Sigmoid colon (tissue), 4 donors: ENCODE measurements at regions not wholly inside any gene's neighbourhood (a gene's known extent, or its start where the extent isn't known, plus 50 kb on each side); places are given as distances from the start of the nearest gene placed in this dataset.

Experiments used
- CTCF ChIP-seq, 4 experiments: fragments of 450-650 bp in 3 of 4; fragments of 200-600 bp in 1 of 4; IDR thresholded peaks; one replicate each; pipeline ENCODE4 v1.5.1; 2016 to 2019; ENCODE audit warnings: antibody characterized with exemption in 4 of 4, mild to moderate bottlenecking in 3 of 4, moderate library complexity in 2 of 4
- EP300 ChIP-seq, 4 donors: sonication (generic); formaldehyde crosslinking; IDR thresholded peaks; one replicate each; pipeline ENCODE4 v1.6.1; 2017; ENCODE audit warnings: antibody characterized with exemption in 4 of 4
- POLR2A ChIP-seq, 2 donors: fragments of 450-650 bp; IDR thresholded peaks; one replicate each; pipeline ENCODE4 v1.6.1; 2016; ENCODE audit warnings: antibody characterized with exemption in 2 of 2, mild to moderate bottlenecking in 2 of 2, moderate library complexity in 2 of 2
- POLR2AphosphoS5 ChIP-seq, 4 donors: sonication (generic); formaldehyde crosslinking; IDR thresholded peaks; one replicate each; pipeline ENCODE4 v1.6.1; 2017; ENCODE audit warnings: antibody characterized with exemption in 4 of 4

GRCh38 chr5:29114331-29114768 is 2076.0 kb upstream of the CDH9 start:
- TF ChIP-seq CTCF (IDR thresholded peaks at IDR 0.05) (no peak), POLR2AphosphoS5 (IDR thresholded peaks at IDR 0.05) (no peak), EP300 (IDR thresholded peaks at IDR 0.05) (no peak), POLR2A (IDR thresholded peaks at IDR 0.05) (no peak)
